ENCODE measurements at regions not wholly inside any gene's neighbourhood (a gene's known extent, or its start where the extent isn't known, plus 50 kb on each side); places are given as distances from the start of the nearest gene placed in this dataset.

DNA sequence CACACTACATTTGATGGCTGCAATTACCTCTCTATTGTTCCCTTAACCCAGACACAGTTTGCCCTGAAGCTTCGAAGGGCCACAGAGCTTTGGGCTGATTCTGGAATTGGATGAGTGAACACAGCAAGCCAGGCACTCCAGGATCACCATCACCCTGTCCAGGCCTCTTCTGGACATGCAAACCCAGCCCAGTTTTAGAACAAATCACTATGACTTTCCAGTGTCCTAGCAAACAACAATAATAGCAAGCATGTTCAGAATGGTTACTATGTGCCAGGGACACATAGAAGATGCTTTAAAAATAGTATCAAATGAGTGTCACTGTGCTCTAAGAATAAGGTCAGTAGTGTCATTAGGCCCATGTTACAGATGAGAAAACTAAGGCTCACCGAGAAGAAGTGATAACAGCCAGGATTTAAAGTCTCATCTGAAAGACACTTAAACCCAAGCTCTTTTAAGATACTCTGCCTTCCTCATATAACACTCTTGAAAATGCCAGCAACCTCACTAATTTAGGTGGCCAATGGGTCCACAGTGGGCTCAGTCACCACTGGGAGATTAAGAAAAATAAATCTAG, 191.7 kb upstream of the STK17B start:
- TF ChIP-seq TCF7L2 (IDR thresholded peaks at IDR 0.05; ENCODE audit: borderline replicate concordance, extremely low read depth, insufficient read depth, insufficient read length) (no peak), SRF (IDR thresholded peaks at IDR 0.05; ENCODE audit: low read depth) (no peak), JUND (IDR thresholded peaks at IDR 0.05) (no peak), CBX3 (IDR thresholded peaks at IDR 0.05; ENCODE audit: low read depth) (no peak), SP1 (IDR thresholded peaks at IDR 0.05; ENCODE audit: low read depth) (no peak), POLR2A (IDR thresholded peaks at IDR 0.05; ENCODE audit: borderline replicate concordance, extremely low read depth, insufficient read depth, insufficient read length) (no peak), ZFX (IDR thresholded peaks at IDR 0.05) (no peak), SIN3A (IDR thresholded peaks at IDR 0.05; ENCODE audit: low read depth) (no peak), FOSL1 (IDR thresholded peaks at IDR 0.05; ENCODE audit: low read depth) (no peak), EZH2 (IDR thresholded peaks at IDR 0.05) (no peak), YY1 (IDR thresholded peaks at IDR 0.05; ENCODE audit: extremely low read depth, insufficient replicate concordance, low read depth, low read length) (no peak), ZNF274 (IDR thresholded peaks at IDR 0.05; ENCODE audit: low read depth, low read length) (no peak), POLR2AphosphoS5 (IDR thresholded peaks at IDR 0.05; ENCODE audit: low read depth, low read length) (no peak), EZH2phosphoT487 (IDR thresholded peaks at IDR 0.05; ENCODE audit: borderline replicate concordance) (no peak)
- TF ChIP-seq, protein P1, sequence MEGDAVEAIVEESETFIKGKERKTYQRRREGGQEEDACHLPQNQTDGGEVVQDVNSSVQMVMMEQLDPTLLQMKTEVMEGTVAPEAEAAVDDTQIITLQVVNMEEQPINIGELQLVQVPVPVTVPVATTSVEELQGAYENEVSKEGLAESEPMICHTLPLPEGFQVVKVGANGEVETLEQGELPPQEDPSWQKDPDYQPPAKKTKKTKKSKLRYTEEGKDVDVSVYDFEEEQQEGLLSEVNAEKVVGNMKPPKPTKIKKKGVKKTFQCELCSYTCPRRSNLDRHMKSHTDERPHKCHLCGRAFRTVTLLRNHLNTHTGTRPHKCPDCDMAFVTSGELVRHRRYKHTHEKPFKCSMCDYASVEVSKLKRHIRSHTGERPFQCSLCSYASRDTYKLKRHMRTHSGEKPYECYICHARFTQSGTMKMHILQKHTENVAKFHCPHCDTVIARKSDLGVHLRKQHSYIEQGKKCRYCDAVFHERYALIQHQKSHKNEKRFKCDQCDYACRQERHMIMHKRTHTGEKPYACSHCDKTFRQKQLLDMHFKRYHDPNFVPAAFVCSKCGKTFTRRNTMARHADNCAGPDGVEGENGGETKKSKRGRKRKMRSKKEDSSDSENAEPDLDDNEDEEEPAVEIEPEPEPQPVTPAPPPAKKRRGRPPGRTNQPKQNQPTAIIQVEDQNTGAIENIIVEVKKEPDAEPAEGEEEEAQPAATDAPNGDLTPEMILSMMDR (IDR thresholded peaks at IDR 0.05 in 2 of 3, conservative IDR thresholded peaks at IDR 0.05 in 1 of 3; ENCODE audit: borderline replicate concordance in 1 of 3, insufficient read depth in 1 of 3, low read depth in 2 of 3, low read length in 2 of 3): no peak
- TF ChIP-seq, protein P2, sequence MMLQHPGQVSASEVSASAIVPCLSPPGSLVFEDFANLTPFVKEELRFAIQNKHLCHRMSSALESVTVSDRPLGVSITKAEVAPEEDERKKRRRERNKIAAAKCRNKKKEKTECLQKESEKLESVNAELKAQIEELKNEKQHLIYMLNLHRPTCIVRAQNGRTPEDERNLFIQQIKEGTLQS (IDR thresholded peaks at IDR 0.05): no peak
- TF ChIP-seq, protein P3, sequence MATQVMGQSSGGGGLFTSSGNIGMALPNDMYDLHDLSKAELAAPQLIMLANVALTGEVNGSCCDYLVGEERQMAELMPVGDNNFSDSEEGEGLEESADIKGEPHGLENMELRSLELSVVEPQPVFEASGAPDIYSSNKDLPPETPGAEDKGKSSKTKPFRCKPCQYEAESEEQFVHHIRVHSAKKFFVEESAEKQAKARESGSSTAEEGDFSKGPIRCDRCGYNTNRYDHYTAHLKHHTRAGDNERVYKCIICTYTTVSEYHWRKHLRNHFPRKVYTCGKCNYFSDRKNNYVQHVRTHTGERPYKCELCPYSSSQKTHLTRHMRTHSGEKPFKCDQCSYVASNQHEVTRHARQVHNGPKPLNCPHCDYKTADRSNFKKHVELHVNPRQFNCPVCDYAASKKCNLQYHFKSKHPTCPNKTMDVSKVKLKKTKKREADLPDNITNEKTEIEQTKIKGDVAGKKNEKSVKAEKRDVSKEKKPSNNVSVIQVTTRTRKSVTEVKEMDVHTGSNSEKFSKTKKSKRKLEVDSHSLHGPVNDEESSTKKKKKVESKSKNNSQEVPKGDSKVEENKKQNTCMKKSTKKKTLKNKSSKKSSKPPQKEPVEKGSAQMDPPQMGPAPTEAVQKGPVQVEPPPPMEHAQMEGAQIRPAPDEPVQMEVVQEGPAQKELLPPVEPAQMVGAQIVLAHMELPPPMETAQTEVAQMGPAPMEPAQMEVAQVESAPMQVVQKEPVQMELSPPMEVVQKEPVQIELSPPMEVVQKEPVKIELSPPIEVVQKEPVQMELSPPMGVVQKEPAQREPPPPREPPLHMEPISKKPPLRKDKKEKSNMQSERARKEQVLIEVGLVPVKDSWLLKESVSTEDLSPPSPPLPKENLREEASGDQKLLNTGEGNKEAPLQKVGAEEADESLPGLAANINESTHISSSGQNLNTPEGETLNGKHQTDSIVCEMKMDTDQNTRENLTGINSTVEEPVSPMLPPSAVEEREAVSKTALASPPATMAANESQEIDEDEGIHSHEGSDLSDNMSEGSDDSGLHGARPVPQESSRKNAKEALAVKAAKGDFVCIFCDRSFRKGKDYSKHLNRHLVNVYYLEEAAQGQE (IDR thresholded peaks at IDR 0.05; ENCODE audit: low read depth): no peak
- BruUV-seq (replicated peaks): no TSS peak
- Histone ChIP-seq H3K9me3 (ENCODE audit: control insufficient read depth in 1 of 2, insufficient read depth in 1 of 2, low read depth in 1 of 2, low read length in 2 of 2) (no peaks in the 10 kb centered on the region), H3K9me2 (ENCODE audit: insufficient read depth) (no peaks in the 10 kb centered on the region), H3K4me1 (ENCODE audit: control insufficient read depth in 1 of 2, insufficient read depth in 2 of 2, low read length in 2 of 2) (no peaks in the 10 kb centered on the region), H3K79me2 (ENCODE audit: insufficient read depth, low read length) (no peaks in the 10 kb centered on the region), H2AFZ (ENCODE audit: low read depth, low read length, poor library complexity, severe bottlenecking) (no peak overlapping the region), H3K27ac (ENCODE audit: low read depth, low read length) (no peak overlapping the region), H3K9ac (ENCODE audit: low read length) (no peak overlapping the region), H3K4me3 (replicated peaks in 1 of 2; ENCODE audit: low read depth in 1 of 2, low read length in 2 of 2) (no peak overlapping the region), H4K20me1 (ENCODE audit: insufficient read depth) (no peaks in the 10 kb centered on the region), H3K27me3 (ENCODE audit: insufficient read depth, low read length) (no peaks in the 10 kb centered on the region), H3K4me2 (ENCODE audit: low read length) (no peak overlapping the region), H3K36me3 (ENCODE audit: control insufficient read depth in 1 of 2, insufficient read depth in 2 of 2, low read length in 2 of 2) (no peaks in the 10 kb centered on the region)
- ChIA-PET POLR2A (no interaction called here), RAD21 (ENCODE audit: low non-redundant PET in 1 of 2, low total read pairs in 2 of 2, uncharacterized antibody in 2 of 2, unreplicated experiment in 2 of 2) (no interaction called here), CTCF (no interaction called here)
- ATAC-seq (no peak), DNase-seq (ENCODE audit: low read depth, low spot score) (no peak)
- intact Hi-C loops (cut with micrococcal nuclease): no loop called here

Data from HCT116 (cell line).